HG03442 (cell line): ENCODE measurements at regions not wholly inside any gene's neighbourhood (a gene's known extent, or its start where the extent isn't known, plus 50 kb on each side); places are given as distances from the start of the nearest gene placed in this dataset.

Experiments used
- ATAC-seq: cut with Tn5 transposase; IDR thresholded peaks from one replicate; pipeline ENCODE4 v1.9.1; 2021; ENCODE audit warnings: mild to moderate bottlenecking, moderate library complexity; ENCODE audit not compliant: unreplicated experiment

DNA sequence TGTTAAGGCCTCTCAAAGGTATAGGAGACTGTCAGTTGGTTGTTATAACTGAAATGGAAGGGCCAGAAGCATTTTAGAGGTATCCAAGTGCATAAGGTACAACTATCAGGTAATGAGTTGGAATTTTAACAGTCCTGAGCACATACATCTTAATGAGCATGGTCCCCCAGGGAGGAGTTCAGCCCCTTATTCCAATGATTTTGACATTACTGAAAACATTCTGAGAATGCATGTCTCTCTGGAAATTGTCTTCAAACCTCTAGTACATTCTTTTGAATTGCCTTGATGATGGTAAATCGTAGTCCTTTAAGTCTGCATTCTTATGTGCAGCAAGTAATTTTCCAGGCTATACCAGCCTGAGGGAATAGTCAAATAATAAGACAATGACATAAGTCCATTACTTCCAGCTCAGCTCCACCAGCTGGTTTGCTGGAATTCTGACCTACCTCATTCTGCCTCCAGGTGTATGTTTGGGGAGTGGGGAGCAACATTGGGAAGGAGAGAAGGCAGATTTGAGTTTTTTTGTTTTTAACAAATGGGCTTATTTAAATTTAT is 239.2 kb downstream of the MSRB3 start:
- ATAC-seq, result no peak

DNA sequence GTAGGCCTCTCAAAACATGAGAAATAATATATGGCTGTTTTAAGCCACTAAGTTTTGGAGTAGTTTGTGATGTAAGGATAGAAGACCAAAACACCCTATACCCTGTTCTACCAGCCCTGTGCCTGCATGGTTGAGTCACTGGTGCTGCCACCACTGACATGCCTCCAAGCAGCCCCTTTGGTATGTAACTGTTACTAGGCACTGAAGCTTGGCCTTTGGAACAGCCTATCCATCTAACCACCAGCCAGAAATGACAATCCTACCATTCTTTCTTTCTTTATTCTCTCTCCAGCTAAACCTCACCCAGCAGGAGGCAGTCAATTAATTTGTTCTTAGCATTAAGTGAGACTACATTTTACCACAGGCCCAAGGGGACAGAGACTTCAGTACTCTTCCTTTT is 240.3 kb downstream of the MSRB3 start:
- no peak for ATAC-seq

DNA sequence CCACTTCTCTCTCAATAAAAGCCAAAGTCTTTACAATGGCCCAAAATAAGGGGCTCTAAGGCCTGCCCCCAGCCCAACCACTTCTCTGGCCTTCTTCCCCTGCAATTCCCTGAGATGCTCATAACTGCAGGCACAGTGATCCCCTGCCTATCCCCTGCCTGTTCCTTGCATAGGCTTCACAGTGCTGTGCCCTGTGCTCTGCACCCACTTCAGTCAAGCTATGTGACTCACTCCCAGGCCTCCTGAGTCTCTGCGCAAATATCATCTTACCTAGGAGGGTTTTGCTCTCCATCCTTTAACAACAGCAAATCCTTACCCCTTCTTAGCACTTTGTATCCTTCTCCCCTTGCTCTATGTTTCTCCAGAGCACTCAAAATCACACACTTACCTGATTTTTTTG is 242.2 kb downstream of the MSRB3 start:
- no peak for ATAC-seq

DNA sequence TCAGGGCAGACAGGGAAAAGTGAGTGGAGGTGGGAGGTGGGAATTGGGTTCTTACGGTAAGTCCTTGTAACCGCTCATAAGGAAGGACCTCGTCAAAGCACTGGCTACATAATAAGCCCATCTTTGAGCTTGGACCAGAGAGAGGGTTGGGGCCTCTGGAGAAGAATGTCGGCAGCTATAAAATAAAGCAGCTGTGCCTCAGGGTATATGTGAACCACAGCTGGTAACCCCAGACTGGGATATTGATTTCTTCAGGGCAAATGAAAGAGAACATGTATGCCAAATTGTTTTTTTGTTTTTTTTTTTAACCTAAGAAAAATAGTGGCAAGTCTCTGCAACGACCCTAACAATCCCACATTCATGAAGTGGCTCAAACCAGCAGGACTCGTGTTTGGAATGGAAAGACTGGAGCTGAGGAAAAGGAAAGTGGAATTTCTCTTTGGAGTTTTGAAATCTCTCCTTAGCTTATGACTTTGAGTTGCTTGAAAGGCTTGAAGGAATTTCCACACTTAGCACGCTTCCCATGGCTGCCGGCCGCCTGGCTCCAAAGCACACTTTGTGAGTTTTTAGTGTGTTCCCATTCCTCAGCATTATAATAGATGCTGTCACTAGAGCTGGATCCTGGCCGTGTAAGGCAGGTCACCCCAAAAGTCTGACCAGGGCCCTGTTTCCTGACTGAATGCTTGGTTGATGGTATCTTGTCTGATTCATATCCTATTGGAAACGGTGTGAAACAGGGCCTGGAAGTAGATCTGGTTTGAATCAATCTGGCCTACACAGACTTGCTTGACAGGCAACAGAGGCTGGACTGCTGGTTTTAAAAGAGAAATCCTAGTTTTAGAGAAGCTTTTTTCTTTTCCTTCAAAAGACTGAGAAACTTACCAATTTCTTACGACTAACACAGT is 244.7 kb downstream of the MSRB3 start:
- ATAC-seq, result no peak

DNA sequence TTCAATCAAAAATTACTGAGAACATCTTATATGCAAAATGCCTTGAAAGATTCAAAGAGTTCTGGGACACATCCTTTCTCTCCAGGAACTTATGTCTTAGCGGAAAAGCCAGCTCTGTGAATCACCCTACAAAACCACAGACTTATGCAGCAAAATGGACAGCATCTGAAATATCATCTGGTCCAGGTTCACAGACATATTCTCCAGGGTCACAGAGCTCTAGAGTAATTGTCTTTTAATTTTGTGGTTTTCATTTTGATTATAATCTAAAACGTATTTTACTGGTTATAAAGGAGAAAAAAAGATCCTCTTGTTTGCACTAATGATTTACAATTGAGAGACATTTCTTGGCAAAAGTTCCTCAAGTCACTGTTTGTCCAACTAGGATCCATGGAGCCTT is 246.2 kb downstream of the MSRB3 start:
- ATAC-seq, result no peak

DNA sequence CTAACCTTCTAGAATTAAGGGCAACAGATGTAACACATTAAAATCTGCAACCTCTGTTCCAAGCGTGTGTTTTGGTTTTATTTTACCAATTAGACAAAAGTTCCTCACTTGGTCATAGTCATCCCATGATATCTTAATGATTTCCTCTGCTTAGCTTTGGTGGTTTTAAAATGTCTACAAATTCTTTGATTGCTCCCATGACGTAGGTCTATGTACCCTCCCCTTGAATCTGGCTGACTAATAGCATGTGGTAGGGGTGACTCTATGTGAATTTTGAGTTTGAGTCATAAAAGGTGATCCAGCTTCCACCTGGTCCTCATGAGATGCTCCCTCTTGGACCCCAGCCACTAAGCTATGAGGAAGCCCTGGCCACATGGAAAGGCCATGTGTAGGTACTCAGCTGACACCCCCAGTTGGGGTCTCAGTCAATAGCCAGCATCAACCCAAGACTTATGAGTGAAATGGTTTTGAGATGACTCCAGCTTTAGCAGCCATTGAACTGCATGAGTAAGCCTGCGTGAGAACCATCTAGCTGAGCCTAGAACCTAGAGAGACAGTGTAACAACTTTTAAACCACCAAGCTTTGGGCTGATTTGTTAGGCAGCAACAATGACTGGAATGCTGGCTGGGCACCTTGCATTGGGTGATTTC is 247.1 kb downstream of the MSRB3 start:
- no peak for ATAC-seq

DNA sequence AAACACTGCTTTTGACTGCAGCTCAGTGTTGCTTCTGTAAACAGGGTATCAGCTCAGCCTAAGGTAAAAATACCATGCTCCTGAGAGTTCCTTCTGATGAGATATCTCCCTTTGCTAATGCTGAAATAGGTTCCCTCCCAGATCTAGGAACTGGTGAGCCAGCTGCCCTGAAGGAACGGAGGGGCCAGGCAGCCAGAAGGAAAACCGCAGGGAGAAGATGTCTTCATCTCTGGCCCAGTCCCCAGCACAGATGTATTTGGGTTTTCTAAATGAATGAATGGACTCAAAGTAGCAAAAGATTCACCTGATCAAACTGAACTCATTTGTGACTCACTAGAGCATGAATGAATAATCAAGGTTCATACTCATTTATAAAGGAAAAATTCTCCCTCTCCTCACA is 247.8 kb downstream of the MSRB3 start:
- no peak for ATAC-seq

DNA sequence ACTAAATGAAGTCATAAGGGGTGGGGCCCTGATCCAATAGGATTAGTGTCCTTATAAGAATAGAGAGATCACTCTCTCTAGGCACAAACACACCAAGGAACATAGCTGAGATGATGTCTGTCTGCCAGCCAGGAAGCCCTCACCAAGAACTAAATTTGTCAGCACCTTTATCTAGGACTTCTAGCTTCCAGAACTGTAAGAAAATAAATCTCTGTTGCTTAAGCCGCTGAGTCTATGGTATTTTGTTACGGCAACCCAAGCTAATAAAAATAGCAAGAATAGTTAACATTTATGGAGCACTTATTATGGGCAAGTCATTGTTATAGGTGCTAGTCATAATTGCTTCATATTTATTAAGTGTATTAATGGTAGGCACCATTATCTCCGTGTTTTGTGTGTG is 249.6 kb downstream of the MSRB3 start:
- ATAC-seq, result no peak

DNA sequence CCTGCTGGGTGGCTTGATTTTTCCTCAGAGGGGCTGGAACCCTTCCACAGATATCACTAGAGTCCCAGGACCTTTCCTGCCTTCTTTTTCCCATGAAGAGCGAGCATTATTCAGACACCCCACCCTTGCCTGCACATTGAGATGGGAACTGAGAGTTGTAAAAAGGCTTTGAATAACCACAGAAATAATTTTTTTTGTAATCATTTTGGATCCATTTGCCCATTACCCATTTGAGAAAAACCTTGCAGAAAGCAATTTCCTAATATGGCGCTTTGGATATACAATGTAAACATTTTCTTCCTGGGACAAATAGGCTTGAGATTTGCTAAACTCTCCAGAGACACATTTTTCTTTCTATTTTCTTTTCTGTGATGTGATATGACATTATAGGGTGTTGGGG is 250.6 kb downstream of the MSRB3 start:
- no peak for ATAC-seq

DNA sequence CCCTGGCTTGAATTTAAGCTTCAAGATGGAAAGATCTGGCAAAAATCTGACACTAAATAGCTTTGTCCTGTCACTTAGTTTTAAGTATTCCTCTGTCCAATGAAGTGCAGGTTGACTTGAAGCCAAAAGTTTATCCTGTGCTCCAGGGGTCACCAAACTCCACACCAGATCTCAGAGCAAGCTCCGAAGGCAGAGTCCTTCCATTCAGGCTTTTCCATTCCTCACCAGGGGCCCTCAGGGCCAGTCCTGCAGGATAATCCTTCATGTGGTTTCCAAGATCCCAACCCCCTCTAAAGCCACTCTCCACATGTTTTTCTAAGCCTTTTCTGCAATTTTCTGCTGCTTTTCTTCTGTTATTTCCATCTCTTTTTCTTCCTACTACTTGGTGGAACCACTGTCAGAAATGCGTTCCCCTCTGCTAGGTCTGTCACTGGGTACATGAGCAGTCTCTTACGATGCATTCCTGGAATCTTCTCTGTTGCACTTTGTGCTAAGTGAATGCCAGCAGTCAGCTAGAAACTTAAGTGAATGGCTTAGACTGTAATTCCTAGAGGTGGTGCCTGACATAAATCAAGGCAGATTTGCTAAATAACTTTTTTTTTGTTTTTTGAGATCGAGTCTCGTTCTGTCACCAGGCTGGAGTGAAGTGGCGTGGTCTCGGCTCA is 251.4 kb downstream of the MSRB3 start:
- ATAC-seq, result no peak

DNA sequence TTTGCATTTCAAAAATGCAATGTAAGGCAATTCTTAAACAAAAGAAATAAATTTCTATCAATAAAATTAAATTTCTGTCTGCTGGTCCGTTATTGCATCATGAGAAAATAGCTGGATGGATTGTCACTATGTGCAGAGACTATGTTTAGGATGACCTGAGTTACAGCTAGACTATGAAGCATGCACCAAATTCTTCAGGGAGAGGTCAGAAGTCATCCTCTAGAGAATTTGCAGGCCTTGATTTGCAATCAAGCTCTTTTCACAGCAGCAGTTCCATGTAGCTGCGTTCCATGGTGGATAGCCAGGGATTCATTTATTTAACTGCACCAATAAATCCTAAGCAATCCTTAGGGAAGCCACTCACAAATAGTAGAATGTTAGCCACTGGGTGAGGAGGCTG is 253.7 kb downstream of the MSRB3 start:
- no peak for ATAC-seq

DNA sequence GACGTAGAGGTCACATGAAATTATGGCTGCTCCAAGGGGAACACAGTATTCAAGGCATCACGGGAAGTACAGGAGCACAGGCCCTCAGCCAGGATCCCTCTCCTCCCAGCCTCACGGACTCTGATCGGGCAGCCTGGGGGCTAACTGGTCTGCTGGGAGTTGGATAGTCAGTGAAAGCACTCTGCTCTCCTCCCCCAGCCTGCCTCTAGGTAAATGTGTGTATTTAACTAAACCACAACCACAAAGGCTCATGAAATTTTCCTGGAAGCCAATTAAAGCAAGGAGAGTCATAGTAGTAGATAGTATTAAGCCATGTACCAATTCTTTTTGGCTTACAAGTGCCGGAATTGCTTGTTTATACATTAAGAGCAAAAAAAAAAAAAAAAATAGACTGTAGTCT is 254.3 kb downstream of the MSRB3 start:
- no peak for ATAC-seq

DNA sequence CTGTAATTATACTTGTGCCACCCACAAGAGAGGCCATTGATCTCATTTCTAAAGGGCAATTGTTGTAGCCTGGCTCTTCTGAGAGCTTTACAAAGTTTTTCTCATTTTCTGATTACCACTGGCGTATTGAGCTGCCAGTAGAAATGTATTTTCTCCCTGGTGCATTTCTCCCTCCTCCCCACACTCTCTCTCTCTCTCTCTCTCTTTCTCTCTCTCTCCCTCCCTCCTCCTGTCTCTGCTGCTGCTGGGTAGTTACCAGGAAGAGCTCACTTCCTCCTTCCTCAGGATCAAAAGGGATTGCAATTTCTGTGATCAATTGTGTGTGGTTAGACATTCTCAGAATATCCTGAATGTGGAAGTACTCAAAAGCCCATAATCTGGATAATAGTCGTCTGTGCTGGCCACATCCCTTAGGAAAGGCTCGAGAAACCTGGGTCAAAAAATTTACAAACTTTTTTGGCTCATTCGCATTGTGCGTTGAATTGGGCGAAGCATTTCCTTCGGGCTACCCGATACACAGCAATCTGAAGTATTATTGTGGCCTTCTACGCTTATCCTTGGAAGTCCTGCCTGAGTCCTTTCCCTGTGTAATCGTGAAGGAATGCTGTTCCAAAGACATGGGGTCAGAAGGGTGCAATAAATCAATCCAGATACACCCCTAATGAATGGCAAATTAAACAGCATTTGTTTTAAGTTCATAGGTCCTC is 254.8 kb downstream of the MSRB3 start:
- ATAC-seq, result no peak

DNA sequence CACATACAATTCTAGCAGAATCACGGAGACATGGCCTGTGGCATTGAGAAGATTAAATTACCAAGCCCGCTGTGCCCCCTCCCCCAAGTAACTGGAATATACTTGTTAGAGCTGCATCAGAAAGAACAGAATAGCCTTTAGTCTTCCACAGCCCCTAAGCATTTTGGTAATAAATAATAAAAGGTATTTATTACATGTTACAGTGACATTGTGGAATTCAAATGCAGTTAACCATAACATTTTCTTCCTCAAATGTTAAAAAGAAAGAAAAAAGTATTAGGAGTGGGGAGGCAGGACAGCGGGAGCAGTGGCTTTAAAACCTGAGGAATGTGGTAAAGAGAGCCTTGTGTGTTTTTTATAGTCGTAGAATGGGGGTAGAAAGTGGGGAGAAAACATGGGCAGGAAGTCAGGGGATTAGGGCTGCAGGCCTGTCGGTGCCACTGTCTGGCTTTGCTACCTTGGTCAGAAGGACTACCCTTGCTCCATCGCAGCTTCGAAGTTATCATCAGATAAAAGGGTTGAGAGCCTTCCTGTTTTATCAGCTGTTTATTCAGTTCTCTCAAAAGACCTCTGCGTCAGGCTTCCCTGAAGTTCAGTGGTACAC is 255.9 kb downstream of the MSRB3 start:
- no peak for ATAC-seq

DNA sequence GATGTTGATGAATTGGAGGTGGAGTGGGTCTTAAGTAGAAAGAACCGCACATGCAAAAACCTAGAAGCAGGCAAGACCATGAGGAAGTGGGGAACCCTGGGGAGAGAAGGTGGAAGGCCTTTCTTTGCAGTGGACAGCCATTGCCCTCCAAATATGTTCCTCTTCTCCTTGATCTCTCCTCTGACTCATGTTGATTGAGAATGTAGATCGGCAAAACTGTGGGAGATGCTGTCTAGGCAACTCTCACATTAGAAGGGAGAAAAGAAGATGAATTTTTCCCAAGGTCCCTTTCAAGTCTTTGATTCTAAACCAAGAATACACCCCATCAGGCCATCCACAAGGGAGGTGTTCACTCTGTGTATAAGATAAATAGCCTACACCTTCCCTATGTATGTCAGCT is 257.5 kb downstream of the MSRB3 start:
- ATAC-seq, result no peak

DNA sequence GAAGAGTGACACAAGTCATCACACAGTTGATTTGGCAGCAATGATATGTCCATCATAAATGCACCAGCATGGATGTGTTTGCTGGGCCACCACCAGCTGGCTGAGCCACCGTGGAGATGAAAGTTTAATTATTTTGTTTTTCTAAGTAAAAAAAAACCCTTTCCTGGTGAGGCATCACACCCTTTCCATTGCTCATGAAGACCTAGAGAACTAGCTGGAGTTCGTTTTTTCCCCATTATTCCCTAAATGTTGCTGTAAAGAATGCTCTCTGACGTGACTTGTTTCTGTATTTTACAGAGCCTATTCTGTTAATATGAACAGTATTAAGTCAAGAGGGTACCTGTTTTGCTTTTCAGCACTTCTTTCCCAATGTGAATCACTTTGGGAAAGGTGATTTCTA is 257.9 kb downstream of the MSRB3 start:
- ATAC-seq, result no peak

DNA sequence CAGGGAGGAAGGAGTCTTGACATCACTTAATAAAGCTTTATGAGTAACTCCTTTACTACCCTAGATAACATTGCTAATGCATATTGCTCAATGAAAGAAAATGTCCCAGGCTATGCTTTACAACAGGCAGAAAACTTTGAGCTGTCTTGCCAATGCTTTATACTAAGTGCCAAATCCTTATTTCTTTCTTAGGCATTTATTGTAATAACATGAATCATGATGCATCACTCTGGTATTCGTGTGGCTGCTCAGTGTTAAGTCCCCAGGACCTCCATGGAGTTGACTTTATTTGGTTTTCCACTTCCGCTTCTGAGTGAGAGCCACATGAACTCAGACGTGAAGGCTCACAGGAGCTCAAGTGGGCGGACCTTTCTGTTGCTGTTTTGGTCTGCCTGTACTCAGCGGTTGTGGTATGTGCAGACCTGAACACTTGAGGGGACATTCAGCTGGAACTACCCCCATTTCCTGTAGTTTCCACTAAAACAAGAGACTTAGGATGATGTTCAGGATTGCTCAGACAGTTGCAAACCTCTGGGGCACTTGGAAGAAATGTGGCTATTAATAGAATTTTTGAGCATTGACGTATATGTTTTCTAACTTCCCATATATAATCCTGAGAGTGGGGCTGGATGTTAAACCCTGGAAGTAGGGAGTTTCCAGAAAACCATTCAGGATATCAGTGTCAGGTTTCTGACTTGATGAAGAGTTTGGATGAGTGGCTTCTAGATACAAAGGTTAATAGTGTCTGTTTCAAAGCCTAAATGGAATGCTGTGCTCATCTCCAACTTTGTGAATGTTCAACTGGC is 258.6 kb downstream of the MSRB3 start:
- no peak for ATAC-seq

DNA sequence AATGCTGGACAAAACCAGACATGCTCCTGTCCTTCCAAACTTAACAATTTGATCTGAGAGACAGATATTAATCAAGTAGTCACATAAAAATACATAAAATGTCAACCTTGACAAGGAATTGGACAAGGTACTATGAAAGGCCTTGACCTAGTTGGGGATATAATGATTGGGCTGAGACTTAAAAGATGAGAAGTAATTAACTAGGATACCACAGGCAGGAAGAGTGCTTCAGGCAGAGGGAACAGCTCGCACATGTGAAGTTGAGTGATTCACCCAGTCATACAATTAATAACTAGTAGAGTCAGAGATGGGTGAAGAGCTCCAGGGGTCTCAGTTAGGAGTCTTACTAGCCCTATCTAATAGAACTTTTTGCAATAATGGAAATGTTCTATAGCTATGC is 259.5 kb downstream of the MSRB3 start:
- ATAC-seq, result no peak

DNA sequence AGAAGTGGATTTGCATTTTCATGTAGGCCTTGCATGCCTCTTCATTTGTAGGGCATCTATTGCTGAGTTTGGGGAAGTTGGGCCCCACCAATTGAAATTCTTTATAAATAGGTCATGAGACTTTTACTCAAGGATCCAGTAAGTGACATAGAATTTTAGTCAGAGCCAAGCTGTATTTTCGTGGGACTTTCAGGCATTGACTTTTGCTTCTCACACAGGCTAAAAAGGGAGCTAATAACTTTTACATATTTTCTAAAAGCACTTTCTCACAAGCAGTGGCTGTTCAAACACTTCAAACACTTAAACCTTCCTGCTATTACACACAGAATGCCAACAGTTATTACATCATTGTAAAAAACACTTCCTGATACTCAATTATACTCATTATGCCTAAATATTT is 260.5 kb downstream of the MSRB3 start:
- no peak for ATAC-seq

DNA sequence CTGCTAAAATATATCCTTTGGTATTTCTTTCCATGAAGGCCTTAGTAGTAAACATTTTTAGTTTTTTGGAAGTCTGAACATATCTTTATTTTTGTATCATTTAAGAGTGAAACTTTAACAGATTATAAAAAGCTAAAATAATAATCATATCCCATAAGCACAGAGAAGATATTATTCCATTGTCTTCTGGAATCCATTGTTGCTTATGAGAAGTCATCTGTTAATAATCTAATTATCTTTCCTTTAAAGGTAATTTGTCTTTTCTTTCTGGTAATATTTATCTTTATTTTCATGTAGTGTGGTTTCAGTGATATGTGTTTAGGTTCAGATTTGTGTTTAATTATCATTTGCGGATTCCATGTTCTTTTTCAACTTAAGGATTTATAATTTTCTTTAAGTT is 261.7 kb downstream of the MSRB3 start:
- no peak for ATAC-seq
